ENCODE measurements at regions not wholly inside any gene's neighbourhood (a gene's known extent, or its start where the extent isn't known, plus 50 kb on each side); places are given as distances from the start of the nearest gene placed in this dataset.

DNA sequence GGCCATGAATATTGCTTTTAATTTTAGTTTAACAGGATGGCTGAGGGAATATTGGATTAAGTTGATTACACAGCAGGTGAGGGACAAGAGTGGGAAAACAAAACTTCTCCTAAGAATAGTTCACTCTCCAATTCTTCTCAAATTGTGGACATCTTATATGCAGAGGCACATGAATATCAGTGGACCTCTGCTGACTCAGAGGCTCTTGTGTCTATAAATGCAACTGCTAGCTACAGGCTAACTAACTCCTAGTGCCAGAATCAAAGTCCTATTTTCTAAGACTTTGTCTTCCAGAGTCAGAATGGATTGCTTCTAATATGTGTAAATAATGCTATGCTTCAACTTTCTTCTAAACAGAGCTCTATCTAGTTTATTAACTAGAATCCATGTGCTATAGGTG lies 175.8 kb downstream of the IL15 start:
- no peak for DNase-seq (ENCODE audit: low read depth, low spot score)
- CTCF ChIA-PET: interaction anchor here (1.1 kb wide), 1 partner anchor 9 kb away, joined by 5 read pairs; no protein-coding TSS in a partner anchor
- TF ChIP-seq CTCF (IDR thresholded peaks at IDR 0.05; ENCODE audit: insufficient read depth, low read length, missing control alignments): no peak

GRCh38 chr4:141814499-141814898 lies 178.1 kb downstream of the IL15 start:
- POLR2A ChIA-PET: interaction anchor here (0.7 kb wide), 1 partner anchor 500 kb away, joined by 4 read pairs; no protein-coding TSS in a partner anchor
- no peak for DNase-seq (ENCODE audit: low read depth, low spot score)
- CTCF ChIA-PET: interaction anchor here (1.0 to 1.1 kb wide), 2 partner anchors 8 to 468 kb away, joined by 3 to 5 read pairs; no protein-coding TSS in a partner anchor
- no peak overlapping the region for H3K4me3 ChIP-seq (ENCODE audit: low read depth, low read length)
- TF ChIP-seq CTCF (IDR thresholded peaks at IDR 0.05; ENCODE audit: insufficient read depth, low read length, missing control alignments): no peak

More for the DNA sequence above, 175.8 kb downstream of the IL15 start:
- H3K4me3 ChIP-seq (ENCODE audit: low read depth, low read length): no peak overlapping the region
- POLR2A ChIA-PET: no interaction called here

DNA sequence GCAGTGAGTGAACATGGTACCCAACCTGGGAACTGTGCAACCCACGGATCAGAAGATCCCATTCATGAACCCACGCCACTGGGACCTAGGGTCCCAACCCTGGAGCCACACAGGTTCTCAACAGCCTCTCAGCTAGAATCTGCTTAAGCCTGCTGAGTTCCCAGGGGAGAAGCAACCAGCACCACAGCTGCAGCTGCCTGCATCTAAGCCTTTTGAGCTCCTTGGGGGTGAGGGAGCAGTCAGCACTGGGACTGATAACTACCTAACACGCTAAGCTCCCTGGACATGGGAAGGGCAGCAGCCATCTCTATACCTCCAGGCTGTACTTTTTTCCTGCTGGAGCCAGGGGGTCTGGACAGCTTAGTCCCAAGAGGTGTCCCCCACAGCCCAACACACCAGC lies 179.3 kb downstream of the IL15 start:
- ChIA-PET POLR2A (no interaction called here), CTCF (no interaction called here)
- DNase-seq (ENCODE audit: low read depth, low spot score): no peak
- TF ChIP-seq CTCF (IDR thresholded peaks at IDR 0.05; ENCODE audit: insufficient read depth, low read length, missing control alignments): no peak
- no peak overlapping the region for H3K4me3 ChIP-seq (ENCODE audit: low read depth, low read length)

- POLR2A ChIA-PET: no interaction called here
- no peak for TF ChIP-seq CTCF (IDR thresholded peaks at IDR 0.05; ENCODE audit: insufficient read depth, low read length, missing control alignments)
- DNase-seq (ENCODE audit: low read depth, low spot score): no peak
- no peak overlapping the region for H3K4me3 ChIP-seq (ENCODE audit: low read depth, low read length)
- CTCF ChIA-PET: no interaction called here
Observed at GRCh38 chr4:141826260-141826659, 189.9 kb downstream of the IL15 start.

GRCh38 chr4:141833209-141833608 lies 196.8 kb downstream of the IL15 start:
- ChIA-PET CTCF (no interaction called here), POLR2A (no interaction called here)
- DNase-seq (ENCODE audit: low read depth, low spot score): no peak
- H3K4me3 ChIP-seq (ENCODE audit: low read depth, low read length): no peak overlapping the region
- TF ChIP-seq CTCF (IDR thresholded peaks at IDR 0.05; ENCODE audit: insufficient read depth, low read length, missing control alignments): no peak

DNA sequence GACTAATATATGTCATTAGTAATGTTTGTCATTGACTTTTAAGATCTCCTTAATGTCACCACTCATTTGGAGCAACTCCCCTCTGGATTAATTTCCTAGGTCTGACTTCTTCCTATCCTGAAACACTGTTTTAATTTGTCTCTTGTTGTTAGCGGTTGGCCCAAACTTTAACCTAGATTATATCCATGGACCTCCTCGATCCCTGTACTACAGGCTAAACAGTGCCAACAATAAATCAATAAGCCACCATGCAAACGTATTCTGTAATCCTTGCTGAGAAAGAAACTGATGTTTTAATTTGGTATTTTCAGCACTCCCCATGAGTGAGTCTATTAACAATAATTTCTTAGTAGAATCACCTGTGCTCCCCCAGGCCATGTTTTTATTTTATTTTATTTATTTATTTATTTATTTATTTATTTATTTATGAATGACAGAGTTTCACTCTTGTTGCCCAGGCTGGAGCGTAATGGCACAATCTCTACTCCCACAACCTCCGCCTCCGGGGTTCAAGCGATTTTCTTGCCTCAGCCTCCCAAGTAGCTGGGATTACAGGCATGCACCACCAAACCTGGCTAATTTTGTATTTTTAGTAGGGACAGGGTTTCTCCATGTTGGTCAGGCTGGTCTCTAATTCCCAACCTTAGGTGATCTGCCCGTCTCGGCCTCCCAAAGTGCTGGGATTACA lies 204.1 kb downstream of the IL15 start:
- no peak for DNase-seq (ENCODE audit: low read depth, low spot score)
- ChIA-PET CTCF (no interaction called here), POLR2A (no interaction called here)
- H3K4me3 ChIP-seq (ENCODE audit: low read depth, low read length): no peak overlapping the region
- TF ChIP-seq CTCF (IDR thresholded peaks at IDR 0.05; ENCODE audit: insufficient read depth, low read length, missing control alignments): no peak

Measured in AG04449 (cell line).